Activated T-cell treated with anti-CD3 and anti-CD28 coated beads for 48 hours (primary cell): ENCODE measurements at regions not wholly inside any gene's neighbourhood (a gene's known extent, or its start where the extent isn't known, plus 50 kb on each side); places are given as distances from the start of the nearest gene placed in this dataset.
"Not testable (repeated sequence)": the region's sequence is repeated elsewhere in the genome, so short reads cannot be mapped to it uniquely, and the experiment has no call there.

ENCODE experiments used
- DNase-seq: peaks from one replicate; pipeline ENCODE4 v3.0.0-alpha.2; 2020; ENCODE audit warnings: low read depth

DNA sequence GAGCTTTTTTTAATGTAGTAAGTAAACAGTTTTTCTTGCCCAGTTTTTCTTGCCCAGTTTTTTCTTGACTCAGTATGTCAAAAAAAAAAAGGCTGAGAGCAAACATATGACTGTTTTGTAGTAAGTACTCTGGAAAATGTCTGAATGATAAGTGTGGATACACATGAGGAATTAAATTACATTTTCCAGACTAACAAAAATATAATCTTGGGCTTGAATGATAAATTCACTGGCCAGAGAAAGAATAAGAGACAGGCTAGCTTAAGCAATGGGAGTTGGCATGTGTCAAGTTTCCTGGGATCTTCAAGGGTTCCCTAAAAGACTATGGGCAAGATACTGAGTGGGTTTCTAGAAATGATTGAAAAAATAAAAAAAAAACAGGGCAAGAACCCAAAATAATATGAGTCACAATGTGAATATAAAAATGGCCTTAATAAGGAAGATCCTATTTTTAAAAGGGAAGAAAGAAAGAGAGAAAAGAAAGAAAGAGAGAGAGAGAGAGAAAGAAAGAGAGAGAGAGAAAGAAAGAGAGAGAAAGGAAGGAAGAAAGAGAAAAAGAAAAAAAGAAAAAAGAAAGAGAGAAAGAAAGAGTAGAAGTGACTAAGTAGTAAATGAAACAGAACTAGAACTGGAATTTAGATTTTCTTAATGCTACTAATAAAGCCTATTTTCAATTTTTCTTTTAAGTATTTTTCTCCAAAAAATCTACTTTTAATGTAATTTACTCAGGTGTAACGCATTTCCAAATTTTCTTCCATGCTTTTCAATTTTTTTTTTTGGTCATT is 60.2 kb downstream of the TFPI2 start:
- no peak for DNase-seq

DNA sequence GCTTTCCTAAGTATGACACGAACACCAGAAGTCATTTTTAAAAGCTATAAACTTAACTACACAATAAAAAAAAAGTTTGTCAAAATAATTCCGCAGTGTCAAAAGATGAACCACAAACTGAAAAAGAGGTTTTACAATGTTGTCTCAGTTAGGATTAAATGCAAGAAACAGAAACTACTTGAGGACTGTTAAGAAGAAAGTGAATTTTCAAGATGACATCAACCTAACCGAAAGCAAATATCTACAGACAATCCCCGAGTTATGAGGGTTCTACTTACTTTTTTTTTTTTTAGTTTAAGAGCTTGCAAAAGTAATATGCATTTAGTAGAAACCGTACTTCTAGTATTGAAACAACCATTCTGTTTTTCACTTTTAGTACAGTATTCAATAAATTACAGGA is 62.3 kb downstream of the TFPI2 start:
- no peak for DNase-seq

DNA sequence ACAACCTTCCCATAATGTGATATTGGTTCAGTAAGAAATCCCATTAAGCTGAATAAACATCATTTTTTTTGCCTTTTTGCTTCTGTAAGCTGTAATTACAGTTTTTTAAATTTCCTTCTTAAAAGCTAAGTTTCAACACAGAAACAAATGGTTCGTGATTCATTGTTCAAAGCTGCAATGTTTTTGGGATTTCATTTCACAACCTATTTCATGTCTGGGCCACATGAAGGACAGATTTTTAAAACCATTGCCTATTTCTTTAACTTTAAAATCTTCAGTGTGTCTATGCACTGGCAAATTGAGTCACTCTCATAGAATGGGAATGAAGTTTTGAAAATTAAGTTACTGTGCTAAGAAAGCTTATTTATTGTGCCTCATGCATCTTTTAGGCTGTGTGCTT is 66.9 kb downstream of the TFPI2 start:
- no peak for DNase-seq

DNA sequence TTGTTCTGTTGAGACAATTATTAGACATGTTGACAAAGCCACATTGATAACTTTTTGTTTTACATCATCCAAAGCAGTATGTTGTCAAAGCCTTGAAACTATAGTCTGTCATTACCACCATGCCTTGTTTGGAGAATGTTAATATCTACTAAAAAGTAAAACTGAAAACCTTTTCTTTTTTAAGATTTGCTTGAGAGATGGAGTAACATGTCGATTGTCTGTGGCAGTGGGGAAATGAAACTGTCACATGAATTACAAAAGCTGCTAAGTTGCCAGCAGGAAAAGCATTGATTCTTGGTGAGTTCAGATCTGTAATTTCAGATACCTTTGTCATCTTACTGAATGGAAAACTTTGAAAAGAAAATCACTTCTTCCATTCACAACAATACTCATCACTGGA is 69.1 kb downstream of the TFPI2 start:
- no peak for DNase-seq

DNA sequence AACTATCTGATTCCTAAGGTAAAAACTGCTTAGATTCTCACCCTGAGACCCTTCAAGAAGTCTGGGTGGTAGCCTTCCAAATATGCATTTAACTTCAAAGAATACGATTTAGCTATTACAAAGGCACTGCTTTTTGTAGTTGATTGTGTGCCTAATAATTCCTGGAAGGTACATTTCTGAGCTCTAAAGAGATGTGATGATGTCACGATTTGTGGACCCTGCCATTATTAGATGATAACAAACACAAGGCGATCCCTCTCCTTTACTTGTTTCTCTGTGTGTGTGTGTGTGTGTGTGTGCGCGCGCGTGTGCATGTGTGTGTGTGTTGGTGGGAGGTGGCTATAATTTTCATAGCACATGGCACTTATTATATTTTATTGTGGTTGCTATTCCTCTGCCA is 70.9 kb downstream of the TFPI2 start:
- DNase-seq: no peak

DNA sequence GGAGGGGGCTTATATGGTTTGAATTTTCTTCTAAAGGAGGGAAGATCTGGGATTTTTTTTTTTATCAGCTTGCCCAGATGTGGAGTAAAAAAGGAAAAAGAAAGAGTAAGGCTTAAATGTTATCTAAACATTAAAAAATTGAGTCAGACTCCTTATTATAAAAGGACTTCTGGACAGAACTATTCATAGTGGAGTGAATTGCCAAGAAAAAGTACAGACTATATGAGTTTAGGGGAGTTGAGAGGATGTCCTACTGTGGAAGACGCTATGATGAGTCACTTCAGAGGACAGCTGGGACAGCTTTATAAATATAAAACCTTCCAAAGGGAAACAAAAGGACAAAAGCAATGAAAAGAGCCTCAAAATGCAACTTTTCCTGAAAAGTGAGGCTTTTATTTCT is 73.0 kb downstream of the TFPI2 start:
- no peak for DNase-seq

DNA sequence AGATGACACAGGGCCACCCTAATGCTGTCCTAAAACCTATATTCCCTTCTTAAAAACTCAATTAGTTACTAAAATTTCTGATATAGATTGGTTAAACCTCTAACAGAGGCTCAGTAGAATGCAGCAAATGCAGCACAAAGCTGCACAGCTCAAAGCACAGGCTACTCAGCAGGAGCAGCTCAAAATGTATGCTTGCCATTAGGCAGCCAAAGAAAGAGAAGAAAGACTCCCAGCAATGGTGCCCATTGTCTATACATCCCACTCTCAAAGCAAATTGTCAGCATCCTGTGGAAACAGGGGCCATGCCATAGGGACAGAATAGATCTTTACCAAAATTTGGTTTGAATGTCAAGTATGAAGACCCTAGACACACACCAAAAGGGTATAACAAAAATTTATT is 73.5 kb downstream of the TFPI2 start:
- no peak for DNase-seq

DNA sequence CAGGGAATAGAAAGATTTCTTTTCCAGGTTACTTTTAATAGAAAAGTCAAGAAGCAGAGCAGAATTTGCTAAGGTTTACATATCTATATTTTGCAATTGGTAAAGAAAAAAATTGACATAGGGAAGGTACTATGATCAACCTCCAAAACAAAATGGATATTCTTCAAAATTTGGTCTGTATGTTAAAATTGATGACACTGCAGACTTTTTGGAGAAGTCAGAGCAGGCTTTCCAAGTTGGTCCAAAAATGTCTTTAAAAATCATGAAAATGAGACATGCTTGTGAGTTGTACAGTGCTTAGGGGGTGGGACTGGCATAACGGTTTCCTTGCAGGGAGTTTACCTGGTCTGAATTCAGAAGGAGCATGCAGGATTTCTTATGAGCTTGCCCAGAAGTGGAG is 77.0 kb downstream of the TFPI2 start:
- no peak for DNase-seq

DNA sequence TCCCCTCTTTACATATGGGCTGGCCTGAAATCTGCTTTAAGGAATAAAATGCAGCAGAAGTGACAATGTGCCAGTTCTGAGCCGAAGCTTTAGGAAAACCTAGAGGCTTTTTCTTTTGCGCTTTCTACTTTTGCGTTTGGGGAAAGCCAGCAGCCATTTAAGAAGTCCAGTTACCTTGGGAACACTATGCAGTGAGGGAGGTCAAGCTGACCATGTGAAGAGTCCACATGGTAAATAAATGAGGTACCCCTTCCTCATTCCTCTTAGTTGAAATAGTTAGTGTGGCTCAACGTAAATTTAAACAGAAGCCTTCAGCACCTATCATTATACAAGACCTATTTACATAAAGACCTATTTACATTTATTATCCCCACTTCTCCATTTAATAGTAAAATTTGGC is 78.5 kb downstream of the TFPI2 start:
- no peak for DNase-seq

DNA sequence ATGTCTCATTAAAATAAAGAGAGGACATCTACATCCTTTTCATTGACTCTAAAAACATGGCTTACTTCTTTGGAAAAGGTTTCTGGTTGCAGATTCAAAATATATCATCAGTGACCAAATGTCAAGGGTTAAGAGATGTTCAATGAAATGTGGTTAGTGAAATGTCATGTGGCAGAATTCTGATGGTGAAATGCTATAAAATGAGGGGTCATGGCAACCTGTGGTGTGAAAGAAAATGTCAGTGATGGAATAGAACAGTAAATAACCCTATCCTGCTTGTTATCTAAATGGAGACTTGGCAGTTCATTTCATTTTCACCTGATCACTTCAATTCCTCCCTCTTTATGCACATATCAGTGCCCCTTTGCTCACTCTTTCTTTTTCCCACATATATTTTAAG is 79.4 kb downstream of the TFPI2 start:
- DNase-seq: no peak

DNA sequence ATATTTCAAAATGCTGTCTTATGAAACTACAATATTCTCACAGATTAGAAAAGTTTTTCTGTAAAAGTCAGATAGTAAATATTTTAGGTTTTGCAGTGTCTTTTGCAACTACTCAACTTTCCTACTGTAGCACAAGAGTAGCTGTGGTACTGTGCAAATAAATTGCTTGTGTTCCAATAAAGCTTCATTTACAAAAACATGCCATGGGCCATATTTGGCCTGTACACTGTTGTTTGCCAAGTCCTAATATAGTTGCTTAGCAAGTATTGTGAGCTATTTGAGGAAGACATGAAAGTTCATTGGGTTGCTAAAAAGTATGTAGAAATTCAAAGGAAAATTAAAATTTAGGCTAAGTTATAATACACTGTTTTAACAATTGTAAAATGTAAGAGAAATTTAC is 80.0 kb downstream of the TFPI2 start:
- no peak for DNase-seq

DNA sequence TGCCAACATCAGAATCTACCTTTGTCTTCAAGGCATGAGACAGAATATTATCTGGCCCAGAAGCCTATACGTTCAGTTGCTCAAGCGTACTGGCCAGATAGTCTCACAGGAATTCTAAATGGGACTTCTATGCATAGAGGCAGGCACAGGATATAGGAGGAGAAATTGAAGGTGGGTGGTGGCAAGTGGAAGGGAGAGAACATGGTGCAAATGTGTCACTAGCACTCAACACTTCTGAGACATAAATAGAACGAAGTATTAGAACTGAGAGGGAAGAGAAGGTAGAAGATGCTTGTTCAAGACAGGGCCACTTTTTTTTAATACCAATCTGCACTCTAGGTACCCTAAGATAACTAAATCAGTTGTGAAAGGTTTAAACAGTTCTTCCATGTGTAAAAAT is 85.8 kb downstream of the TFPI2 start:
- no peak for DNase-seq

DNA sequence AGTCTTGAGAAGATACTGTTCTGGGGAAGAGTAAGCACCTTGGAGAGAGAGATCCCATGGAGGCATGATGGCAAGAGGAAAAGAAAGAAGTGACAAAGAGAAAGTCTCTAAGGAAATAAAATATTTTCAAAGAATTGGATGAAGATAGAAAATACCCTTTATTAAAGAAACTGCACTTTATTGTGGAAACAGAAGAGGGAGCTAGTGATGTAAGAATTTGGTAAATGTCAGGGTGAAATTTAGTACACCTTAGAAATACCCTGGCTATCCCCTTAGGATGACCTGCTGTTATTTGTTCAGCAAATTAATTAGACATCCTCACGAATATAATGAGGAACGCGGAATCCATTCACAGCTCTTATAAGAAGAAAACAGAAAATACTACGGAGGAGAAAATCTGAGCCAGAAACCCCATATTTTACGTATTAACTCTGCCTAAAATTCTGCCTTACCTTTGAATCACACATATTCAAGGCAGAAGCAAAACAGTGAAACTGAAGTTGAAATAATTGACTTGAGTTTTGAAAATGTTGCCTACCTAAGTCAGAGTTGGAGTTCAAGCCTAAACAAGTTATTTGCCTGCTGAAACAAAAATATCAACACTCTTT is 90.7 kb downstream of the TFPI2 start:
- DNase-seq: no peak

DNA sequence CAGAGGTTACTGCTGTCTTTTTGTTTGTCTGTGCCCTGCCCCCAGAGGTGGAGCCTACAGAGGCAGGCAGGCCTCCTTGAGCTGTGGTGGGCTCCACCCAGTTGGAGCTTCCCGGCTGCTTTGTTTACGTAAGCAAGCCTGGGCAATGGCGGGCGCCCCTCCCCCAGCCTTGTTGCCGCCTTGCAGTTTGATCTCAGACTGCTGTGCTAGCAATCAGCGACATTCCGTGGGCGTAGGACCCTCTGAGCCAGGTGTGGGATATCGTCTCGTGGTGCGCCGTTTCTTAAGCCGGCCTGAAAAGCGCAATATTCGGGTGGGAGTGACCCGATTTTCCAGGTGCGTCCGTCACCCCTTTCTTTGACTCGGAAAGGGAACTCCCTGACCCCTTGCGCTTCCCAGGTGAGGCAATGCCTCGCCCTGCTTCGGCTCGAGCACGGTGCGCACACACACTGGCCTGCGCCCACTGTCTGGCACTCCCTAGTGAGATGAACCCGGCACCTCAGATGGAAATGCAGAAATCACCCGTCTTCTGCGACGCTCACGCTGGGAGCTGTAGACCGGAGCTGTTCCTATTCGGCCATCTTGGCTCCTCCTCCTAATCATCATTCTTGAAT is 97.4 kb downstream of the TFPI2 start:
- not testable (repeated sequence) for DNase-seq

DNA sequence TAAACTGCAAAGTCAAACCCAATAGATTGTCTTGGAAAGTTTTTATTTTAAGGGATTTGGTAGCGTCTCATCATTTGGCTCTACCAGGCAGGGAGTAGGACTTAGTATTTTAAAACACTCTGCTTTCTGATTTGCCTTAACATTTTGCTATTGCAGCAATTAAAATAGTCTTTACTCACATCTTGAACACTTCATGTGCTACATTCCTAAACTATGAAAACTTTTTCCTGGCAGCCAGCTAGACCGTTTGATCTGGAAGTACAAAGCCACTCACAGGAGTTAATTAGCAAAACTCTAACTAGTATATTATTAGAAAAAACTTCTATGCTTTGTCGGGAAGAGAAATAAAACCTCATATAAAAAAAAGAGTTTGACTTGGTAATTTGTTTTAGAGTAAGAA is 111.4 kb downstream of the TFPI2 start:
- DNase-seq: no peak

DNA sequence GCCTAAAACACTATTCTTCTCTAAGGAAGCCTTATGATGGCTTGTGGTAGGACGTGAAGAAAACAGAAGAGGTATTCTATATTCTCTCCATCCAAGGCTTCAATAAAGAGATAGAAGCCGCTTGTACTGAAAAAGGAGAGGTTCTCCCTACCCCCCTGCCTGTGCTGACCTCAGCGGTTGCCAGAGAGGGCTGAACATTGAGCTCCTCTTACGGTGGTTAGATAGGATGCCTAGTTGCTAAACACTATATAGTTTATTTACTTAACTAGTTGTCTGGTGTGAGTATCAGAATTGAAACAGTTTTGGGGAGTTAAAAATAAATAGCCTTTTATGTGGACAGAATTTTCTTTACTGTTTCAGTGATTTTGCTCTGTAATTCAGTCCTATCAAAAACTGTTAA is 112.2 kb downstream of the TFPI2 start:
- DNase-seq: no peak

DNA sequence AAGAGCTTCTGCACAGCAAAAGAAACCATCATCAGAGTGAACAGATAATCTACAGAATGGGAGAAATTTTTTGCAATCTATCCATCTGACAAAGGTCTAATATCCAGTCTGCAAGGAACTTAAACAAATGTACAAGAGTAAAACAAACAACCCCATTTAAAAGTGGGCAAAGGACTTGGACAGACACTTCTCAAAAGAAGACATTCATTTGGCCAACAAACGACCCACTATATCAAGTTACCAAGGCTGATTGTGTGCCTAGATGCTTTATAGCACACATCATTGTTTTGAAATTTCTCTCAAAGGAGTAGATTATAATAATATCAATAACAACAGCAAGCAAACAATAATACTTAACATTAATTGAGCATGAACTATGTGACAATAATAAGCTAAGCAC is 117.1 kb downstream of the TFPI2 start:
- DNase-seq: no peak

DNA sequence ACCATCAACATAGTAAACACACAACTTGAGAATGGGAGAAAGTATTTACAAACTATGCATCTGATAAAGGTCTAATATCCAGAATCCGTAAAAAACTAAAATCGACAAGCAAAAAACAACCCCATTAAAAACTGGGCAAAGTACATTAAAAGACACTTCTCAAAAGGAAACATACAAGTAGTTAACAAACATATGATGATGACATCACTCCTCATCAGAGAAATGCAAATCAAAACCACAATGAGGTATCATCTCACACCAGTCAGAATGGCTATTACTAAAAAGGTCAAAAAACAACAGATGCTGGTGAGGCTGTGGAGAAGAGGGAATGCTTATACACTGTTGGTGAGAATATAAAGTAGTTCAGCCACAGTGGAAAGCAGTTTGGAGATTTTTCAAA is 125.1 kb downstream of the TFPI2 start:
- no peak for DNase-seq

DNA sequence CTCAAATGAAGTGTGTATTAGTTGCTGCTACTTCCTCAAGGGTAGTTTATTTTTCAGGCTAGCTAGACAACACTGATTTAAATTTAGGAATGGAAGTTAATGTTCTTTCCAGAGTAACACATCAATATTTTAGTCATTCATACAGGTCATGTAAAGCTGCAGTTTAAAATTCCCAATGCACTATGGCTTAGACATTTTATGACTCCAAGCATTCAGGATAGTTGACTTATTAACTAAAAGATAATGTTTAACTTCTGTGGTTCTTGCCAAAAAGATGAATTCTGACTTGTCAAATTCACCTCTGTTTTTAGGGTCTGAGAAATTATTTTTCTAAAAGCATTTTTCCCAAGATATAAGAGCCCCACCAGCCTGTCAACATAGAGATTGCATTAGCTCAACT is 131.9 kb downstream of the TFPI2 start:
- no peak for DNase-seq

DNA sequence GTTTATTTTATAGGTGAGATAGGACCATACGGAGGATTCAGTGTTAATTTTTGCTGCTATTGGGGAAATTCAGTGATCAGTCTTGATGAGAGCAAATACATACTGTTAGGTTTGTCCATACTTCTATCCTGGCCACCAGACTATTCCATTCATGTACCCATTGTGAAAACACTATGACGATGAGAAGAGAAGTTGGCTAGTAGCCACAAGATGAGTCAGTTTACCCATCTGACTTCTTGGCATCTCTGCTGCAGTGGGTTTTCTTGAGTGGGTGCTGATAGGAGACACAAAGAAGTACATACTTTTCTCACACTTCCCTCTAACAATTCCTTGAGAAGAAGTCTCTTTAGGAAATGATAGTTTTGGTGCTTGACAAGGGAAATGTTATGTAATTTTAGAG is 133.1 kb downstream of the TFPI2 start:
- no peak for DNase-seq

DNA sequence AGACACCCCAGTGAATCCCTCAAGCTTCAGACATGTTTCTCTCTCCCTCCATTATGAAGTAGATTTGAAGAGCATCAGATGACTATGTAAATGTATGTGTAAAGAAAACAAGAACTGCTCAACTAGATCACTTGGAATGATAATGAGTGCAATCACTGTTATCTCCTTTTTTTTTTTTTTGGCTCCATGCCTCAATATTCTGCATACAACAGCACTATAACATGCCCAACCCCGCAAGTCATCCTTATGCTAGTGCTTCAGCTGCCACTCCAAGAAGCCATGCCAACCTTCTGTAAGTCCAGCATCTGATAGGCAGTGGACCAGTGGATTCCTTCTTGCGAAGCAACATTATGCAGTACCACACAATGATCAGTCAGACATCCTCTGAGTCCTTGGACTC is 133.7 kb downstream of the TFPI2 start:
- no peak for DNase-seq

DNA sequence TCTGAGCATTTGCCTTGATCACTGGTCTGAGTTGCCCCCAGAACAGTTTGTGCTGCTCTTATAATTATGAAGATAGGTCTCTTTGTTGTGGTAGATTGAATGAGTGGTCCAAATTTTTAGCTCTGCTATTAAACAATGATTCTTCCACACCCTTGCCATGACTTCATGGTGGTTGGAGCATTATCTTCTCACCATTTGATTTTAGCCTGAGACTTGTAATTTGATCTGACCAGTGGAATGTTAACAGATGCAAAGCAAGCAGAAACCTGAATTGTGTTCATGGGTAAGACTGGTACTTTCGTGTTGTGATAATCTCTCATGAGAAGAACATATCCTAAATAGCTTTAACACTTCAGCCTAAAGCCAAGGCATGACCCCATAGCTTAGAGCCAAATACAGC is 139.1 kb downstream of the TFPI2 start:
- DNase-seq: no peak

DNA sequence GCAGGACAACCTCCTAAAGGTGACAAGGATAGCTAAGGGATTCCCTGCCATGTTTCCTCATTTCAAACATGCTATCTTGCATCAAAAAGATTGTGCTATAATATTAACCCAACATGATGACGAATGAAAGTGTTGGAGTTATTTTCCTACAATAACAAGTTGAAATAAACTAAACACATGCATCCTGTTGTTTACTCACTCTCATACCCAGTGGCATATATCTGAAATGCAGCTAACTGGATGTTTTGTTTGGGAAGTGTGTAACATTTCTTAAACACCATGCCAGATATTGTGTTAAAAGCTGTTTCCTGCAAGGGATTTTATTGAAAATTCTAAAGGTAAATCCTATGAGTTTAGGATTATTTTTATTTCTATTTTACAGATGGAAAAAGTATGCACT is 139.6 kb downstream of the TFPI2 start:
- no peak for DNase-seq

DNA sequence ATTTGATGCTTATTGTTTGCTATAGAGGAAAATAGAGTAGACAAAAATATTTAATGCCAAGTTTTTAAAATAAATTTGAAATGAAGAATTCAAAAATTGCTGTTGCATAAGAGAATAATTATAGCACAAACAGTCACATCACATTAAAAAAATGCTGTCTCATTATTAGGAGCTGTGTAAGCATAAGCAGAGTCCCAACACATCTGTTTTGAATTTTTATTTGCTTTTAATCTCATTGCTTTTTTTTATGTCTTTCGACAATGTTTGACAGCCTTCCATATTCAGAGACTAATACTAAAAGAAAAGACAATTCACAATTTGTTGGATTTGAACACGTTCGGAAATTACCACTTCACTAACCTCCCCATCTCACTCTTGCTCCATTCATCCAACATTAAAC is 143.5 kb downstream of the TFPI2 start:
- no peak for DNase-seq
